Liver (tissue), 3 donors: ENCODE measurements at regions not wholly inside any gene's neighbourhood (a gene's known extent, or its start where the extent isn't known, plus 50 kb on each side); places are given as distances from the start of the nearest gene placed in this dataset.

Experiments
- EGR1 ChIP-seq, 2 donors: IDR thresholded peaks; 2 replicates each; pipeline ENCODE4 v1.6.1; 2016 to 2018; ENCODE audit warnings: antibody characterized with exemption in 2 of 2, low read depth in 2 of 2
- FOXA1 ChIP-seq: IDR thresholded peaks from 2 replicates; pipeline ENCODE4 v1.6.1; 2016; ENCODE audit warnings: antibody characterized with exemption
- HNF4G ChIP-seq: IDR thresholded peaks from 2 replicates; pipeline ENCODE4 v1.6.1; 2016; ENCODE audit warnings: antibody characterized with exemption
- JUND ChIP-seq, 2 donors: IDR thresholded peaks; 2 replicates each; pipeline ENCODE4 v1.6.1; 2016; ENCODE audit warnings: antibody characterized with exemption in 2 of 2
- SP1 ChIP-seq: IDR thresholded peaks from 2 replicates; pipeline ENCODE4 v1.6.1; 2018; ENCODE audit warnings: antibody characterized with exemption, mild to moderate bottlenecking
- TAF1 ChIP-seq: conservative IDR thresholded peaks from 2 replicates; pipeline ENCODE4 v1.6.1; 2016; ENCODE audit warnings: antibody characterized with exemption, mild to moderate bottlenecking
- TF ChIP-seq, protein P1 (sequence below): fragments of 150-350 bp; IDR thresholded peaks from 2 replicates; pipeline ENCODE4 v1.5.1; 2017; ENCODE audit warnings: improper control_type of control experiment, low read depth, low read length; ENCODE audit not compliant: missing input control
- TF ChIP-seq, protein P2 (sequence below): IDR thresholded peaks from 2 replicates; pipeline ENCODE4 v1.6.1; 2016; ENCODE audit warnings: antibody characterized with exemption, mild to moderate bottlenecking
- TF ChIP-seq, protein P3 (sequence below): IDR thresholded peaks from 2 replicates; pipeline ENCODE4 v1.6.1; 2016; ENCODE audit warnings: antibody characterized with exemption
- TF ChIP-seq, protein P4 (sequence below): IDR thresholded peaks from 2 replicates; pipeline ENCODE4 v1.6.1; 2016; ENCODE audit warnings: antibody characterized with exemption
- donor health status: healthy.
- donor health status: healthy.

DNA sequence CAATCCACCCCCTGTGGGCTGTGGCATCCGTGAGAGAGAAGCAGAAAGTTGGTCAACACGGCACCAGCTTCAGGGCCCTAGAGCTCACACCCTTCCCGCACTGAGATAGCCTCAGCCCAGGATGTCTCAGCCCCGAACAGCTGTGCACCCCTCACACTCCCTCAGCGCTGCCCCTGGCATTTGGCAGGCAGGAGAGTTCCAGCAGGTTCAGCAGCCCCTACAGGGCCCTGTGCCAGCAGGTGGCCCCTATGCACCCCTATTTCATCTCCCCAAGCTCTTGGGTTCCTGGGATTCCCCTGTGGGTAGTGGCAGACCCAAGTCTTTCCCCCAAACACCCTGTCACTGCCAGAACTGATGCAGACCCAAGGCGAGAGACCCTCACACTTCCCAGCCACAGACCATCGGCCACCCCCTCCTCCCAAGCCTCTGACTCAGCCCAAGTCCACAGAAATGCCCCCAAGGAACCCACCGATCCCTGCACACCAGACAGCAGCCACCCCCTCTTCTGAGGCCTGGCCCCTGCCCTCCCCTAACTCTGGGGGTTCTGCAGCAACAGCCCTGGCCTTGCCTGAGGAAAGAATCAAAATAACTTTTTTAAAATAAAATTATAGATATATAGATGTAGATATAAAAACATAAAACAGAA, 183.6 kb downstream of the IGLL1 start:
- TF ChIP-seq, protein P1, sequence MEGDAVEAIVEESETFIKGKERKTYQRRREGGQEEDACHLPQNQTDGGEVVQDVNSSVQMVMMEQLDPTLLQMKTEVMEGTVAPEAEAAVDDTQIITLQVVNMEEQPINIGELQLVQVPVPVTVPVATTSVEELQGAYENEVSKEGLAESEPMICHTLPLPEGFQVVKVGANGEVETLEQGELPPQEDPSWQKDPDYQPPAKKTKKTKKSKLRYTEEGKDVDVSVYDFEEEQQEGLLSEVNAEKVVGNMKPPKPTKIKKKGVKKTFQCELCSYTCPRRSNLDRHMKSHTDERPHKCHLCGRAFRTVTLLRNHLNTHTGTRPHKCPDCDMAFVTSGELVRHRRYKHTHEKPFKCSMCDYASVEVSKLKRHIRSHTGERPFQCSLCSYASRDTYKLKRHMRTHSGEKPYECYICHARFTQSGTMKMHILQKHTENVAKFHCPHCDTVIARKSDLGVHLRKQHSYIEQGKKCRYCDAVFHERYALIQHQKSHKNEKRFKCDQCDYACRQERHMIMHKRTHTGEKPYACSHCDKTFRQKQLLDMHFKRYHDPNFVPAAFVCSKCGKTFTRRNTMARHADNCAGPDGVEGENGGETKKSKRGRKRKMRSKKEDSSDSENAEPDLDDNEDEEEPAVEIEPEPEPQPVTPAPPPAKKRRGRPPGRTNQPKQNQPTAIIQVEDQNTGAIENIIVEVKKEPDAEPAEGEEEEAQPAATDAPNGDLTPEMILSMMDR = no peak
- TF ChIP-seq, protein P2, sequence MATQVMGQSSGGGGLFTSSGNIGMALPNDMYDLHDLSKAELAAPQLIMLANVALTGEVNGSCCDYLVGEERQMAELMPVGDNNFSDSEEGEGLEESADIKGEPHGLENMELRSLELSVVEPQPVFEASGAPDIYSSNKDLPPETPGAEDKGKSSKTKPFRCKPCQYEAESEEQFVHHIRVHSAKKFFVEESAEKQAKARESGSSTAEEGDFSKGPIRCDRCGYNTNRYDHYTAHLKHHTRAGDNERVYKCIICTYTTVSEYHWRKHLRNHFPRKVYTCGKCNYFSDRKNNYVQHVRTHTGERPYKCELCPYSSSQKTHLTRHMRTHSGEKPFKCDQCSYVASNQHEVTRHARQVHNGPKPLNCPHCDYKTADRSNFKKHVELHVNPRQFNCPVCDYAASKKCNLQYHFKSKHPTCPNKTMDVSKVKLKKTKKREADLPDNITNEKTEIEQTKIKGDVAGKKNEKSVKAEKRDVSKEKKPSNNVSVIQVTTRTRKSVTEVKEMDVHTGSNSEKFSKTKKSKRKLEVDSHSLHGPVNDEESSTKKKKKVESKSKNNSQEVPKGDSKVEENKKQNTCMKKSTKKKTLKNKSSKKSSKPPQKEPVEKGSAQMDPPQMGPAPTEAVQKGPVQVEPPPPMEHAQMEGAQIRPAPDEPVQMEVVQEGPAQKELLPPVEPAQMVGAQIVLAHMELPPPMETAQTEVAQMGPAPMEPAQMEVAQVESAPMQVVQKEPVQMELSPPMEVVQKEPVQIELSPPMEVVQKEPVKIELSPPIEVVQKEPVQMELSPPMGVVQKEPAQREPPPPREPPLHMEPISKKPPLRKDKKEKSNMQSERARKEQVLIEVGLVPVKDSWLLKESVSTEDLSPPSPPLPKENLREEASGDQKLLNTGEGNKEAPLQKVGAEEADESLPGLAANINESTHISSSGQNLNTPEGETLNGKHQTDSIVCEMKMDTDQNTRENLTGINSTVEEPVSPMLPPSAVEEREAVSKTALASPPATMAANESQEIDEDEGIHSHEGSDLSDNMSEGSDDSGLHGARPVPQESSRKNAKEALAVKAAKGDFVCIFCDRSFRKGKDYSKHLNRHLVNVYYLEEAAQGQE = no peak
- TF ChIP-seq SP1 (no peak), TAF1 (no peak), EGR1 (IDR thresholded peaks at IDR 0.05; ENCODE audit: low read depth in 2 of 2) (no peak), FOXA1 (no peak), HNF4G (no peak), JUND (IDR thresholded peaks at IDR 0.05) (no peak)
- TF ChIP-seq, protein P3, sequence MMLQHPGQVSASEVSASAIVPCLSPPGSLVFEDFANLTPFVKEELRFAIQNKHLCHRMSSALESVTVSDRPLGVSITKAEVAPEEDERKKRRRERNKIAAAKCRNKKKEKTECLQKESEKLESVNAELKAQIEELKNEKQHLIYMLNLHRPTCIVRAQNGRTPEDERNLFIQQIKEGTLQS = no peak
- TF ChIP-seq, protein P4, sequence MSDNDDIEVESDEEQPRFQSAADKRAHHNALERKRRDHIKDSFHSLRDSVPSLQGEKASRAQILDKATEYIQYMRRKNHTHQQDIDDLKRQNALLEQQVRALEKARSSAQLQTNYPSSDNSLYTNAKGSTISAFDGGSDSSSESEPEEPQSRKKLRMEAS = no peak
